ENCODE measurements at regions not wholly inside any gene's neighbourhood (a gene's known extent, or its start where the extent isn't known, plus 50 kb on each side); places are given as distances from the start of the nearest gene placed in this dataset.

DNA sequence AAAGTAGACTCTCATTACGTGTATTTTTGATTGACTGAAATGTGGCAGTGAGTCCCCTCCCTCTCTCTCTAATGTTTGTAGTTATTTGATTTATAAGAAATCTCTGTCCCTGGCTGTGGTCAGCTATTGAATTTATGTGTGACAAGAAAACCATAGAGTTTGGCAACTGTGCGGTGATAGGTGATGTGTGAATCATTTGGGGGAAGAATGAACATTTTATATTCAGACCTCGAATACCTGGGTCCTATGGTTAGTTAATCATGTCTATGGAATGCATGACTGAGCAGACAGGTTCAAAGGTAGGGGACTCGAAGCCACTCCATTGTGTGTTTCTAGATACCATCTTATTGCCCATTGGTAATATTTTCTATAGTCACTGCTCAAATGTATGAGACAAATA, 712.1 kb downstream of the MECOM start:
- TF ChIP-seq POLR2AphosphoS5 (IDR thresholded peaks at IDR 0.05): no peak
- TF ChIP-seq, protein P1, sequence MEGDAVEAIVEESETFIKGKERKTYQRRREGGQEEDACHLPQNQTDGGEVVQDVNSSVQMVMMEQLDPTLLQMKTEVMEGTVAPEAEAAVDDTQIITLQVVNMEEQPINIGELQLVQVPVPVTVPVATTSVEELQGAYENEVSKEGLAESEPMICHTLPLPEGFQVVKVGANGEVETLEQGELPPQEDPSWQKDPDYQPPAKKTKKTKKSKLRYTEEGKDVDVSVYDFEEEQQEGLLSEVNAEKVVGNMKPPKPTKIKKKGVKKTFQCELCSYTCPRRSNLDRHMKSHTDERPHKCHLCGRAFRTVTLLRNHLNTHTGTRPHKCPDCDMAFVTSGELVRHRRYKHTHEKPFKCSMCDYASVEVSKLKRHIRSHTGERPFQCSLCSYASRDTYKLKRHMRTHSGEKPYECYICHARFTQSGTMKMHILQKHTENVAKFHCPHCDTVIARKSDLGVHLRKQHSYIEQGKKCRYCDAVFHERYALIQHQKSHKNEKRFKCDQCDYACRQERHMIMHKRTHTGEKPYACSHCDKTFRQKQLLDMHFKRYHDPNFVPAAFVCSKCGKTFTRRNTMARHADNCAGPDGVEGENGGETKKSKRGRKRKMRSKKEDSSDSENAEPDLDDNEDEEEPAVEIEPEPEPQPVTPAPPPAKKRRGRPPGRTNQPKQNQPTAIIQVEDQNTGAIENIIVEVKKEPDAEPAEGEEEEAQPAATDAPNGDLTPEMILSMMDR (IDR thresholded peaks at IDR 0.05): no peak
- TF ChIP-seq POLR2A (IDR thresholded peaks at IDR 0.05): no peak
- no peak for TF ChIP-seq EP300 (IDR thresholded peaks at IDR 0.05)

All from upper lobe of left lung (tissue), 4 donors.